C4-2B (cell line): ENCODE measurements at regions not wholly inside any gene's neighbourhood (a gene's known extent, or its start where the extent isn't known, plus 50 kb on each side); places are given as distances from the start of the nearest gene placed in this dataset.

Source experiments
- CTCF ChIP-seq: fragments of 450-650 bp; conservative IDR thresholded peaks from 2 replicates; pipeline ENCODE4 v1.5.1; 2017; ENCODE audit warnings: mild to moderate bottlenecking
- ZFX ChIP-seq: fragments of 450-650 bp; IDR thresholded peaks from 2 replicates; pipeline ENCODE4 v1.6.1; 2017

DNA sequence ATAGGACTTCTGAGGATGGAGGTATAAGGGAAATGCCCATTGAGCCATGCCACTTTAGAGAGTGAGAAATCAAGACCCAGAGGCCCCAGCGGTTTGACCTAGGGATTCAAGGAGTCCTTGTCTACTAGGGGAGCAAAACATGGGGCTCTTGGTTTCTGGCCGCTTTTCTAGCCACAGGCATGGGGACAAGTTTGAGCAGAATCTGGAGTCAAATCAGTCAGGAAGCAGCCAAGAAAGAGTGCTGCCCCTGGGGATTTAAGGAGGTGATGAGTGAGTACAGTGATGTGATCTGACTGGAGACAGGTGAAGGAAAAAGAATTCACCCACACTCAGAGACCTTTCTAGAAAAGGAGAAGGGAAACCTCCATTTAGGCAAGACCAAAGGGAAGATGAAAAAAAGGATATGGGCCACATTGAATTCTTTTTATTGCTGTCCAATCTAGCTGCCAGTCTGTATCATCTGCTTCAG is 244.0 kb upstream of the TBC1D5 start:
- TF ChIP-seq CTCF, result no peak
- no peak for TF ChIP-seq ZFX
